MM.1S (cell line): ENCODE measurements at regions not wholly inside any gene's neighbourhood (a gene's known extent, or its start where the extent isn't known, plus 50 kb on each side); places are given as distances from the start of the nearest gene placed in this dataset.
"Not testable (repeated sequence)": the region's sequence is repeated elsewhere in the genome, so short reads cannot be mapped to it uniquely, and the experiment has no call there.

Experiments used
- DNase-seq: peaks from one replicate; pipeline ENCODE4 v3.0.0-alpha.2; 2015
- H2AFZ ChIP-seq: fragments of 300-600 bp; sonication (generic); 2 replicates; pipeline ENCODE4 v1.6.0; 2016; ENCODE audit warnings: antibody characterized with exemption, low read length
- H3F3A ChIP-seq: fragments of 300-600 bp; sonication (generic); 2 replicates; pipeline ENCODE4 v1.6.1; 2016; ENCODE audit warnings: mild to moderate bottlenecking, antibody characterized with exemption, low read length, moderate library complexity, mixed read lengths; ENCODE audit not compliant: insufficient read depth
- H3K27ac ChIP-seq: fragments of 300-600 bp; sonication (generic); 2 replicates; pipeline ENCODE4 v1.5.1; 2016; ENCODE audit warnings: mild to moderate bottlenecking, low read length
- H3K27me3 ChIP-seq: fragments of 300-600 bp; sonication (generic); replicated peaks from 2 replicates; pipeline ENCODE4 v1.6.0; 2016; ENCODE audit warnings: low read length; ENCODE audit not compliant: insufficient read depth
- H3K36me3 ChIP-seq: fragments of 300-600 bp; sonication (generic); replicated peaks from 2 replicates; pipeline ENCODE4 v1.6.1; 2016; ENCODE audit warnings: mild to moderate bottlenecking, low read length, mixed read lengths; ENCODE audit not compliant: insufficient read depth
- H3K4me1 ChIP-seq: fragments of 300-600 bp; sonication (generic); 2 replicates; pipeline ENCODE4 v1.6.1; 2016; ENCODE audit warnings: low read length, mixed read lengths
- H3K4me2 ChIP-seq: fragments of 300-600 bp; sonication (generic); 2 replicates; pipeline ENCODE4 v1.6.0; 2016; ENCODE audit warnings: low read depth, low read length
- H3K4me3 ChIP-seq: fragments of 300-600 bp; sonication (generic); 2 replicates; pipeline ENCODE4 v1.5.1; 2016; ENCODE audit warnings: low read length, mixed read lengths
- H3K79me2 ChIP-seq: fragments of 300-600 bp; sonication (generic); 2 replicates; pipeline ENCODE4 v1.6.1; 2016; ENCODE audit warnings: mixed run types, low read length, mixed read lengths
- H3K9ac ChIP-seq: fragments of 300-600 bp; sonication (generic); 2 replicates; pipeline ENCODE4 v1.6.1; 2016; ENCODE audit warnings: low read length, mixed read lengths
- H3K9me2 ChIP-seq: fragments of 300-600 bp; sonication (generic); replicated peaks from 2 replicates; pipeline ENCODE4 v1.6.1; 2016; ENCODE audit warnings: mild to moderate bottlenecking, low read length, mixed read lengths; ENCODE audit not compliant: insufficient read depth
- H3K9me3 ChIP-seq: fragments of 300-600 bp; sonication (generic); replicated peaks from 2 replicates; pipeline ENCODE4 v1.6.1; 2016; ENCODE audit warnings: mild to moderate bottlenecking, low read length, mixed read lengths; ENCODE audit not compliant: insufficient read depth
- H4K20me1 ChIP-seq: fragments of 300-600 bp; sonication (generic); 2 replicates; pipeline ENCODE4 v1.6.1; 2016; ENCODE audit warnings: mild to moderate bottlenecking, low read length, moderate library complexity, mixed read lengths; ENCODE audit not compliant: insufficient read depth
- CTCF ChIP-seq: fragments of 300-600 bp; sonication (generic); IDR thresholded peaks from 2 replicates; pipeline ENCODE4 v1.5.1; 2016; ENCODE audit warnings: antibody characterized with exemption, low read length, mixed read lengths
- EZH2 ChIP-seq: fragments of 300-600 bp; sonication (generic); optimal IDR thresholded peaks from 2 replicates; pipeline ENCODE3; 2017; ENCODE audit warnings: low read depth, mild to moderate bottlenecking, antibody characterized with exemption, low read length, mixed read lengths
- EZH2phosphoT487 ChIP-seq: fragments of 300-600 bp; sonication (generic); IDR thresholded peaks from 2 replicates; pipeline ENCODE4 v1.6.1; 2018; ENCODE audit warnings: antibody characterized with exemption, low read length

DNA sequence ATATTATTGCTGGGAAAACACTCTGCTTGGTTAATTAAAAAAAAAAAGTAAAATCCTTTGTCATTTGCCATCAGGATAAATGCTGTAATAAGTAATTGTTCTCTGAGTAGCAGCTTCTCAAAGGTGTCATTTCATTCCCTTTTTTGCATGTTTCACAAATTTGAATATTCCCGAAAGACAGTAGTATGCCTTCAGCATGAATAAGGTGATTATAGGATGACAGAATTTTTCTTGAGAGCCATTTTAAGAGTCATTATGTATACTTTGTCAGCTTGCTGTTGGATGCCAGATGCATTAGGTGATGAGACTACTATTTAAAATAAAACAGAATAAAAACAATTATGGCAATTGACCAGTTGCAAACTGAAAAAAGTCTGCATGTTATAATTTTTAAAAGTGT is 200.7 kb downstream of the HDGFL1 start:
- no peak for DNase-seq
- no peaks in the 10 kb centered on the region for H4K20me1 ChIP-seq
- no peak overlapping the region for H2AFZ ChIP-seq
- H3K27me3 ChIP-seq = no peaks in the 10 kb centered on the region
- no peak overlapping the region for H3K27ac ChIP-seq
- no peaks in the 10 kb centered on the region for H3K36me3 ChIP-seq
- H3K4me2 ChIP-seq = no peak overlapping the region
- H3F3A ChIP-seq = no peaks in the 10 kb centered on the region
- no peak overlapping the region for H3K9ac ChIP-seq
- no peaks in the 10 kb centered on the region for H3K79me2 ChIP-seq
- TF ChIP-seq EZH2 (no peak), EZH2phosphoT487 (no peak), CTCF (no peak)
- H3K4me1 ChIP-seq = no peaks in the 10 kb centered on the region
- H3K4me3 ChIP-seq = no peak overlapping the region
- no peaks in the 10 kb centered on the region for H3K9me2 ChIP-seq
- H3K9me3 ChIP-seq = no peaks in the 10 kb centered on the region

- Histone ChIP-seq H3K9ac (no peak overlapping the region), H3K4me2 (no peak overlapping the region), H2AFZ (no peak overlapping the region), H3K27me3 (no peaks in the 10 kb centered on the region), H3K4me1 (no peaks in the 10 kb centered on the region), H3K79me2 (no peaks in the 10 kb centered on the region), H4K20me1 (no peaks in the 10 kb centered on the region), H3K9me3 (no peaks in the 10 kb centered on the region), H3K4me3 (no peak overlapping the region), H3F3A (no peaks in the 10 kb centered on the region), H3K9me2 (no peaks in the 10 kb centered on the region), H3K36me3 (no peaks in the 10 kb centered on the region), H3K27ac (no peak overlapping the region)
- no peak for DNase-seq
- TF ChIP-seq CTCF = no peak
- no peak for TF ChIP-seq EZH2phosphoT487
- TF ChIP-seq EZH2 = no peak
Observed at GRCh38 chr6:22774129-22774528, 204.8 kb downstream of the HDGFL1 start.

GRCh38 chr6:22778438-22778837 is 209.1 kb downstream of the HDGFL1 start:
- H4K20me1 ChIP-seq, H3K79me2 ChIP-seq, H3K9me2 ChIP-seq, H3K4me2 ChIP-seq, H3K27ac ChIP-seq, H3F3A ChIP-seq, H3K4me3 ChIP-seq, H3K36me3 ChIP-seq, H2AFZ ChIP-seq, H3K27me3 ChIP-seq, H3K4me1 ChIP-seq, H3K9me3 ChIP-seq, DNase-seq, H3K9ac ChIP-seq: not testable (repeated sequence)

DNA sequence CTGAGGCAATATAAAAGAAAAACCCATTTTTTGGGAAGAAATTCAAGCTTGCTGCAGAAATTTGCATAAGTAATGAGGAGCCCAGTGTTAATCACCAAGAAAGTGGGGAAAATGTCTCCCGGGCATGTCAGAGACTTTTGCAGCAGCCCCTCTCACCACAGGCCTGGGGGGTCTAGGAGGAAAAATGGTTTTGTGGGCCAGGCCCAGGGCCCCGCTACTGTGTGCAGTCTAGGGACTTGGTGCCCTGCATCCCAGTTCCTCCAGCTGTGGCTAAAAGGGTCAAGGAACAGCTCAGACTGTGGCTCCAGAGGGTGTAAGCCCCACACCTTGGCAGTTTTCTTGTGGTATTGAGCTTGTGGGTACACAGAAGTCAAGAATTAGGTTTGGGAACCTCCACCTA is 209.7 kb downstream of the HDGFL1 start:
- H3K4me2 ChIP-seq = no peak overlapping the region
- H3K9ac ChIP-seq = no peak overlapping the region
- no peaks in the 10 kb centered on the region for H3K9me2 ChIP-seq
- no peak overlapping the region for H2AFZ ChIP-seq
- no peaks in the 10 kb centered on the region for H3K27me3 ChIP-seq
- H3F3A ChIP-seq = no peaks in the 10 kb centered on the region
- H3K79me2 ChIP-seq = no peaks in the 10 kb centered on the region
- no peaks in the 10 kb centered on the region for H3K4me1 ChIP-seq
- no peaks in the 10 kb centered on the region for H3K9me3 ChIP-seq
- H3K36me3 ChIP-seq = no peaks in the 10 kb centered on the region
- DNase-seq = no peak
- no peak overlapping the region for H3K27ac ChIP-seq
- no peaks in the 10 kb centered on the region for H4K20me1 ChIP-seq
- no peak overlapping the region for H3K4me3 ChIP-seq
- TF ChIP-seq EZH2 = no peak
- TF ChIP-seq CTCF = no peak
- no peak for TF ChIP-seq EZH2phosphoT487
